Thymus (tissue), 11 donors: ENCODE measurements at regions not wholly inside any gene's neighbourhood (a gene's known extent, or its start where the extent isn't known, plus 50 kb on each side); places are given as distances from the start of the nearest gene placed in this dataset.
A peak's percentile ranks its signal among the peaks of the same experiment; 100 is the strongest.
"Not testable (repeated sequence)": the region's sequence is repeated elsewhere in the genome, so short reads cannot be mapped to it uniquely, and the experiment has no call there.

ENCODE experiments used
- DNase-seq, 9 donors: peaks; one replicate each; pipeline ENCODE4 v3.0.0-alpha.2; 2013; ENCODE audit warnings: low spot score in 9 of 9, low read depth in 6 of 9, missing footprints in 1 of 9
- H3K27ac ChIP-seq, 2 donors: one replicate each; pipeline ENCODE4 v1.5.1; 2013; ENCODE audit warnings: control low read depth in 1 of 2, low read depth in 1 of 2, low read length in 1 of 2, mild to moderate bottlenecking in 1 of 2, moderate library complexity in 1 of 2
- H3K27me3 ChIP-seq, 2 donors: one replicate each; pipeline ENCODE4 v1.5.1; 2013; ENCODE audit warnings: low read length in 1 of 2; ENCODE audit not compliant: control insufficient read depth in 2 of 2, insufficient read depth in 1 of 2
- H3K36me3 ChIP-seq, 2 donors: one replicate each; pipeline ENCODE4 v1.5.1; 2013; ENCODE audit warnings: low read length in 1 of 2, mild to moderate bottlenecking in 1 of 2, moderate library complexity in 1 of 2; ENCODE audit not compliant: control insufficient read depth in 2 of 2, insufficient read depth in 2 of 2
- H3K4me1 ChIP-seq, 2 donors: one replicate each; pipeline ENCODE4 v1.5.1; 2013; ENCODE audit warnings: low read length in 2 of 2; ENCODE audit not compliant: control insufficient read depth in 2 of 2, insufficient read depth in 2 of 2
- H3K4me3 ChIP-seq, 2 donors: one replicate each; pipeline ENCODE4 v1.5.1; 2013; ENCODE audit warnings: low read length in 2 of 2, control low read depth in 1 of 2, mild to moderate bottlenecking in 1 of 2
- H3K9me3 ChIP-seq, 2 donors: one replicate each; pipeline ENCODE4 v1.5.1; 2013; ENCODE audit warnings: low read length in 1 of 2, mild to moderate bottlenecking in 1 of 2; ENCODE audit not compliant: control insufficient read depth in 2 of 2, insufficient read depth in 1 of 2
- WGBS: extraction: QIAGEN DNeasy Blood & Tissue Kit; methylation state at CpG from one replicate; pipeline ENCODE4 v1.1.7; 2013; 5-methylcytosine and 5-hydroxymethylcytosine counted together
- donor health status: healthy.

DNA sequence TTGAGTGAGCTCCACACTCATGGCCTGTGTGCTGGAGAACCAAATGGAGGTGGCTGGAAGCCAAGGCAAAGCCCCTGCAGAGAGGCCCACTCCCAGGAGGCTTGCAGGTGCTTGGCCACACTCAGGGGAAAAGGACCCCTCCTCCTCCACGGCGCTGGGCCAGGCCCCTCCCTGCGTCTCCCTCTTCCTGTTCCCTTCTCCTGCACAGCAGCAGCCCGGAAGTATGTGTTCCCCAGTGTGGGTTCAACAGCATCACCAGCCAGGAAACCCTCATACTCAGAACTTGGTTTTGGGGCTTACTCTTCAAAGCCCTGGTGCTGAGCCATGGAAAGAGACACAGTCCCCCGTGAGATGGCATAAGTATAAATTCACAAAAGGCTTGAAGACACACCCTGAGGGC is 93.4 kb downstream of the ARHGAP11B start:
- DNase-seq, result peak in 1 of 9 donors; percentile 16

DNA sequence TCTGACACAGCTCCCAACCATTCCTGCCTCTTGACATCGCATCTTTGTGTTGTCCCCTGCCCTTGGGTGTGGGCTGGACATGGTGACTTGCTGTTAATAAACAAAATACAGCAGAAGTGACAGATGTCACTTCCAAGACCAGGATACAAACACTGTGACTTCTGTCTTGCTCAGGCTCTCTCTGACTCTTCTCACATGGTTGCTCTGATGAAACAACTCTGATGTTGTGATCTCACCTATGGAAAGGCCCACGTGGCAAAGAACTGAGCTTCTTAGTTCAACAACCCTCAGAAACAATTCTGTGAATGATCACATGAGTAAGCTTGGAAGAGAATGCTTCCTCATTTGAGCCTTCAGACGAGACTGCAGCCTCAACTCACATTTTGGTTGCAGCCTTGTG is 94.9 kb downstream of the ARHGAP11B start:
- H3K4me1 ChIP-seq, H3K9me3 ChIP-seq, H3K36me3 ChIP-seq, H3K27me3 ChIP-seq, H3K4me3 ChIP-seq, DNase-seq, H3K27ac ChIP-seq: not testable (repeated sequence)
- 95% methylated on average over 3 of the region's 3 CpGs for WGBS

More for the DNA sequence above, 93.4 kb downstream of the ARHGAP11B start:
- not testable (repeated sequence) for H3K4me1 ChIP-seq, H3K4me3 ChIP-seq, H3K36me3 ChIP-seq, H3K27me3 ChIP-seq, H3K27ac ChIP-seq, H3K9me3 ChIP-seq
- WGBS, result 66% methylated on average over 5 of the region's 5 CpGs

DNA sequence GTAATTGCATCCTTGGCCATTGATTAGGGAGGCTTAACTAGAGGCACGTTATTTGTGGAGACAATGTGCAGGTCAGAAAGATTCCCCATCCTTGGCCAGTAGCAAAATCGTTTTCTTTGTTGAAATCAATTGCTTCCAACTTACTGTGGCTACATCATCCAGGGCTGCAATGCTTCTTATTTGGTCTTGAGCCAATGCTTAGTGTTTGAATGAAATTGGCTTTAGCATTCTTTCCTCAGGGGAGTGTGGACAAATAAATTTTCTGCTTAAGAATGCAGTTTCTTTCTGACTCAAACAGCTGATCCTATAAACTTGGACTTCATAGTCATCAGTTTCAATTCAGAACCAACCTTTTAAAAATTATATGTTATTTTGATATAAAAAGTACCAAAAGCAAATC is 95.6 kb downstream of the ARHGAP11B start:
- H3K36me3 ChIP-seq, H3K4me3 ChIP-seq, H3K9me3 ChIP-seq, H3K27me3 ChIP-seq, H3K4me1 ChIP-seq, H3K27ac ChIP-seq, DNase-seq: not testable (repeated sequence)
- WGBS, result 100% methylated on average over 1 of the region's 2 CpGs

DNA sequence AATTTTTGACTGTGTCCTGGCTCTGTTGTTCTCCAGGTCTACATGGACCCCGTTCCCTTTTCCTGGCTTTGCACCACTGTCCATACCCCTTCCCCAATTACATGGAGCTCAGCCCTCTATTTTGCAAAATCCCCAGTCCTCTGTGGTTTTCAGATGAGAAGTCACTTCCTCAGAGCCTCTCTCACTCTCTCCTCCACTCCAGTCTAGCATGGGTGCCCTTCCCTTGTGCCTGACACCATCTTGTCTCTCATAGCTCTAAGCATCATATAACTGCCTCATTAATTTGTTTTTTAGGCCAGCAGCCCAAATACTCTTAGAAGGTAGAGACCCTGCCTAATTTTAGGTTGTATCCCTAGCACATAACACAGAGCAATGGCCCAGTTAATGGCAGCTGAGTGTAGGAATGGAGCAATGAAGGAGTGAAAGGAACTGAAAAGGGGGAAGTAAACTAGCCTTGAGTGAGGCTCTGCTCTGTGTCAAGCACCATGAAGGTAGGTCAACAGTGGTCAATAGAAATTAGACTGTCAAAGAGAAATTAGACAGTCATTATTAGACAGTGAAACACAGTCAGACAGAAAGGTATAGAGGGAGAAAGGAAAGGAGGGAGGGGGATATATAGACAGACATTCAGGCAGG is 97.7 kb downstream of the ARHGAP11B start:
- H3K27ac ChIP-seq, H3K4me1 ChIP-seq, H3K36me3 ChIP-seq, H3K27me3 ChIP-seq, H3K4me3 ChIP-seq, H3K9me3 ChIP-seq, DNase-seq: not testable (repeated sequence)
- 98% methylated on average over 1 of the region's 1 CpG for WGBS

DNA sequence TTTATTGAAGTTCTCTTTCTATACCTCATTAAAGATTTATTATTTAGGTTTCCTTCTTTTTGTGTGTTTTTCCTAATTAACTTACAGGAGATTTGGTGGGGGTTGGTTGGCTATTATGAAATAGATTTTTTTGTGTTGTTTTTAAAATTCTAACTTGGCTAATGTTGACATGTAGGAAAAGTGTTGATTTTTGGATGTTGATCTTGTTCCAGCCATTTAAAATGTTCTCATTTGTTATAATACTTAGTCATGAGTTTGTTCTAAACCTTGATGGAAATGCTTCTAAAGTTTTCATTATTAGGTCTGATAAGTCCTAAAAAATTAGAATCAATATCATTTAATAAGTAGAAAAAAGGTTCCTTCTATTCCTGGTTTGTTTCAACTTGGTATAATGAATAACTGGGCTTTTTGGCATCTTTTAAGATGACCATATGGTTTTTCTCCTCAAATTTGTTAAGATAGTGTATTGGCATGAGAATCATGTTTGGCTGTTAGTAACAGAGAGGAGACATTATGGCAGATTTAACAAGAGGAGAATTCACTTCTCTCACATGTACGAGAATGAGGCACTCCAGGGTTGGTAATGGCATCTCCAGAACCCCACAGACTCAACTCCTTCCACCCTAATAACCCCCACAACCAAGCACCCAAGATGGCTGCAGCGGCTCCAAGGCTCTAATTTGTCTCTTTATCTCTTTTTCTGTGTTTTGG is 104.1 kb downstream of the ARHGAP11B start:
- not testable (repeated sequence) for H3K4me3 ChIP-seq, H3K27ac ChIP-seq, H3K27me3 ChIP-seq, H3K4me1 ChIP-seq, H3K9me3 ChIP-seq, DNase-seq
- peaks cover 6 to 15% of the 10 kb centered on the region in 2 donors for H3K36me3 ChIP-seq
- WGBS, result 93% methylated on average over 2 of the region's 2 CpGs

DNA sequence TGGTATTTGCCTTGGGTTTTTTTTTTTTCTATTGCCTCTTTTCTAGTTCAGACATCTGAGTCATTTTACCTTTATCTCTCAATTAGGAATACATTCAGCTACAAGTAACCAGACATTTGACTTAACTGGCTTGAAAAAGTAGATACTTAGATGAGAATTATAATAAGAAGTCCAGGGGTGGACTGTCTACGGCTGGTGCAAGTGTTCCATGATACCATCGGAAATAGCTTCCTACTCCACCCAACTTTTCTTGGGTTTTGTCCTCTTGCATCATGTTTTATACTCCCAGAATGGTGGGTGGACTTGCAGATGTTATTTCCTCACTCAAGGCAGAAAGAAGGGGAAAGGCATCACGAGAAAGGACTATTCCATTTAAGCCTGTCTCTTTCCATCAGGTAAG is 104.7 kb downstream of the ARHGAP11B start:
- not testable (repeated sequence) for H3K27me3 ChIP-seq, H3K9me3 ChIP-seq, H3K4me1 ChIP-seq, DNase-seq, H3K4me3 ChIP-seq, H3K27ac ChIP-seq
- H3K36me3 ChIP-seq, result peaks cover 6 to 15% of the 10 kb centered on the region in 2 donors
- WGBS, result 98% methylated on average over 3 of the region's 3 CpGs

DNA sequence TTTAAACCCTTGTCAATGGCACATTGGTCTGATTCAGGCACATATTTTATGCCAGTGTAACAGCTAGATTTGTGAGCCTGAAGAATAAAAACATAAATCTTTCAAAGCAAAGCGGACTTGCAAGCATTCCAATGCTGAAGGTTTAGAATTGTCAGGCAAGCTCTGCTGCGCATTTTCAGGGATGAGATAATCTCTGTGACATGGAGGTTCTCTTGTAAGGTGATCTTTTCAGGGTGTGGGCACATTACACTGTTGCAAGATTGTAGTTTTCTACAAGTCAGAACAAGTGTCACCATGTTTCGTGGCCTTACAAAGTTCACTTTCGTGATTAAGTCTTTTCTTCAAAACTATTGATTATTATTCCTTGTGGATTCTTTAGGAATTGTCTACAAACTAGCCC is 106.2 kb downstream of the ARHGAP11B start:
- H3K9me3 ChIP-seq, H3K27me3 ChIP-seq, H3K4me3 ChIP-seq, H3K4me1 ChIP-seq, DNase-seq, H3K27ac ChIP-seq: not testable (repeated sequence)
- WGBS, result 97% methylated on average over 4 of the region's 4 CpGs
- peaks cover 14 to 25% of the 10 kb centered on the region in 2 donors for H3K36me3 ChIP-seq

DNA sequence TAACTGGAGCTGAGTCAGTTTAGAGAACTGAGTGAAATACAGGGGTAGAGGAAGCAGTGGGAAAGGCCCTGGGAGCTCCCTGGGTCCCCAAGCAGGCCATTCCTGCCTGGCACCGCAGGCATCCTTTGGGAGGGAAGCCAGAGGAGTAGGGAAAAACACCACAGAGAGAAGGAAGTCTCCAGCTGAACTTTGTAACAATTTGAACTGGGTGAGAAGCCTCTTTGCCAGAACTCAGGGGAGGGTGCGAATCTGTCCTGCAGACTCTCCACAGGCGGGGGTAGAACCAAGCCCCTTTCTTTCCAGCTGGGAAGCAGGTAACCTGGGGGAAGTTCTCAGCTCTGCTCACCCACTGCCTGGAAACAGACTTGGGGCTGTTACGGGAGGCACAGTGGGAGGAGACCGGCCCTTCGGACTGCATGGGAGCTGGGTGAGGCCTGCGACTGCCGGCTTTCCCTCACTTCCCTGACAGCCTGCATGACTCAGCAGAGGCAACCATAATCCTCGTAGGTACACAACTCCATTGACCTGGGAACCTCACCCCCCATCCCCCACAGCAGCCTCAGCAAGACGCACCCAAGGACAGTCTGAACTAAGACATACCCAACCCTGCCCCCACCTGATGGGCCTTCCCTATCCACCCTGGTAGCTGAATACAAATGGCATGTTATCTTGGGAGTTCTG is 110.1 kb downstream of the ARHGAP11B start:
- not testable (repeated sequence) for DNase-seq, H3K4me1 ChIP-seq, H3K27me3 ChIP-seq, H3K9me3 ChIP-seq, H3K27ac ChIP-seq, H3K4me3 ChIP-seq
- 89% methylated on average over 10 of the region's 10 CpGs for WGBS
- H3K36me3 ChIP-seq, result peaks cover 11 to 20% of the 10 kb centered on the region in 2 donors

DNA sequence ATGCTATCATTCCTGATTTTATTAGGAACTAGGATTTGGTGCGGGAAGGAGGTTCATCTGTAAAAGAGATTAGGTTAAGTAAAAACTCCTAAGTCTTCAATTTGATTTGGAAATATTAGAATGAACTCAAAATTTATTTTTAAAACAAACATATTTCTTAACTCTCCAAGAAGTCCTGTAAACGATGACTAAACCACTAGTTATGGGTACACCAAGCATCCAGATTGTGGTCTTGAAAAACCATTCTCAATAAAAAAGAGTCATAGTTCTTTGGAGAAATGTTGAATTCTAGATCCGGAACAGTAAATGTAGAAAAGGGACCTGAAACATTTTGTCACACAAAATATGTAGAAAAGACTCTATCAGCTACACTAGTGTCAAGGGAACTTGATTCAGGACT is 116.9 kb downstream of the ARHGAP11B start:
- H3K36me3 ChIP-seq, result peaks cover 7 to 16% of the 10 kb centered on the region in 2 donors
- H3K4me1 ChIP-seq, H3K27ac ChIP-seq, H3K4me3 ChIP-seq, DNase-seq, H3K27me3 ChIP-seq, H3K9me3 ChIP-seq: not testable (repeated sequence)
- WGBS, result 98% methylated on average over 3 of the region's 3 CpGs
